WTC11 (cell line): ENCODE measurements at regions not wholly inside any gene's neighbourhood (a gene's known extent, or its start where the extent isn't known, plus 50 kb on each side); places are given as distances from the start of the nearest gene placed in this dataset.

ENCODE experiments used
- IRF2 ChIP-seq: sonication (generic); formaldehyde crosslinking; IDR thresholded peaks from 2 replicates; pipeline ENCODE4 v1.8.0; 2022; ENCODE audit warnings: low read depth, missing genetic modification reagents, borderline replicate concordance
- JUN ChIP-seq: sonication (generic); formaldehyde crosslinking; IDR thresholded peaks from 2 replicates; pipeline ENCODE4 v1.8.0; 2023; ENCODE audit warnings: mild to moderate bottlenecking, missing genetic modification reagents
- SOX15 ChIP-seq: fragments of 250-450 bp; sonication (Bioruptor Pico); IDR thresholded peaks from 2 replicates; pipeline ENCODE4 v1.9.0; 2021; ENCODE audit warnings: mild to moderate bottlenecking
- SP1 ChIP-seq: sonication (generic); formaldehyde crosslinking; conservative IDR thresholded peaks from 2 replicates; pipeline ENCODE4 v1.8.1; 2022; ENCODE audit warnings: missing genetic modification reagents
- ZNF263 ChIP-seq: sonication (generic); formaldehyde crosslinking; IDR thresholded peaks from 2 replicates; pipeline ENCODE4 v1.8.1; 2022; ENCODE audit warnings: low read depth, mild to moderate bottlenecking, moderate library complexity, missing genetic modification reagents
- TF ChIP-seq, protein P1 (sequence below): sonication (generic); formaldehyde crosslinking; conservative IDR thresholded peaks from 2 replicates; pipeline ENCODE4 v1.8.1; 2022; ENCODE audit warnings: mild to moderate bottlenecking, missing genetic modification reagents
- TF ChIP-seq, protein P2 (sequence below): sonication (generic); formaldehyde crosslinking; IDR thresholded peaks from 2 replicates; pipeline ENCODE4 v1.8.1; 2022; ENCODE audit warnings: mild to moderate bottlenecking, moderate library complexity, missing genetic modification reagents
- TF ChIP-seq, protein P3 (sequence below): fragments of 200-600 bp; IDR thresholded peaks from 2 replicates; pipeline ENCODE4 v1.8.0; 2022; ENCODE audit warnings: antibody characterized with exemption
- TF ChIP-seq, protein P4 (sequence below): sonication (generic); formaldehyde crosslinking; IDR thresholded peaks from 2 replicates; pipeline ENCODE4 v1.8.1; 2023; ENCODE audit warnings: mild to moderate bottlenecking, moderate library complexity, missing genetic modification reagents
- TF ChIP-seq, protein P5 (sequence below): sonication (generic); formaldehyde crosslinking; IDR thresholded peaks from 2 replicates; pipeline ENCODE4 v1.8.1; 2022; ENCODE audit warnings: low read depth, missing genetic modification reagents, borderline replicate concordance
- TF ChIP-seq, protein P6 (sequence below): sonication (generic); formaldehyde crosslinking; IDR thresholded peaks from 2 replicates; pipeline ENCODE4 v1.8.1; 2023; ENCODE audit warnings: mild to moderate bottlenecking, missing genetic modification reagents, moderate library complexity
- TF ChIP-seq, protein P7 (sequence below): sonication (generic); formaldehyde crosslinking; IDR thresholded peaks from 2 replicates; pipeline ENCODE4 v1.8.1; 2023; ENCODE audit warnings: mild to moderate bottlenecking, missing genetic modification reagents, moderate library complexity
- TF ChIP-seq, protein P8 (sequence below): sonication (generic); formaldehyde crosslinking; IDR thresholded peaks from 2 replicates; pipeline ENCODE4 v1.8.0; 2022; ENCODE audit warnings: mild to moderate bottlenecking, missing genetic modification reagents

DNA sequence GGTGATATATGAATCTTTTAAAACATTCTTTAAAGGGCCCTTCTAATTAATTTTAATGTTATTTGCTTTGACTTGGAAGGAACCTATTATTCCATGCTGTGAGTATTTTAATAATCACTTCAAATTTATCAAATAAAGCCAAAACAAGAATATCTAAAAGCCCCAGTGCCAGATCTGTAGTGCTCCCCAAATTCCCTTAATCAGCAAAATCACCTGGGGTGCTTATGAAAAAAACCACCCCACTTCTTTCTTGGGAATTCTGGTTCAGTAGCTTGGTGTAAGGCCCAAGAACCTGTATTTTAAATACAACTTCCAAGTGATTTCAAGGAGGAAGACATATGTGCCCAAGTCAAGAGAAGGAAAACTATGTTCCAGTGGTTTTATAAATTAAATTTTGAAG, 202.4 kb upstream of the OSR1 start:
- TF ChIP-seq, protein P1, sequence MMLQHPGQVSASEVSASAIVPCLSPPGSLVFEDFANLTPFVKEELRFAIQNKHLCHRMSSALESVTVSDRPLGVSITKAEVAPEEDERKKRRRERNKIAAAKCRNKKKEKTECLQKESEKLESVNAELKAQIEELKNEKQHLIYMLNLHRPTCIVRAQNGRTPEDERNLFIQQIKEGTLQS (CRISPR knock-in tag) = no peak
- no peak for TF ChIP-seq ZNF263 (CRISPR knock-in tag)
- TF ChIP-seq, protein P2, sequence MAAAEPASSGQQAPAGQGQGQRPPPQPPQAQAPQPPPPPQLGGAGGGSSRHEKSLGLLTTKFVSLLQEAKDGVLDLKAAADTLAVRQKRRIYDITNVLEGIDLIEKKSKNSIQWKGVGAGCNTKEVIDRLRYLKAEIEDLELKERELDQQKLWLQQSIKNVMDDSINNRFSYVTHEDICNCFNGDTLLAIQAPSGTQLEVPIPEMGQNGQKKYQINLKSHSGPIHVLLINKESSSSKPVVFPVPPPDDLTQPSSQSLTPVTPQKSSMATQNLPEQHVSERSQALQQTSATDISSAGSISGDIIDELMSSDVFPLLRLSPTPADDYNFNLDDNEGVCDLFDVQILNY = no peak
- TF ChIP-seq, protein P3, sequence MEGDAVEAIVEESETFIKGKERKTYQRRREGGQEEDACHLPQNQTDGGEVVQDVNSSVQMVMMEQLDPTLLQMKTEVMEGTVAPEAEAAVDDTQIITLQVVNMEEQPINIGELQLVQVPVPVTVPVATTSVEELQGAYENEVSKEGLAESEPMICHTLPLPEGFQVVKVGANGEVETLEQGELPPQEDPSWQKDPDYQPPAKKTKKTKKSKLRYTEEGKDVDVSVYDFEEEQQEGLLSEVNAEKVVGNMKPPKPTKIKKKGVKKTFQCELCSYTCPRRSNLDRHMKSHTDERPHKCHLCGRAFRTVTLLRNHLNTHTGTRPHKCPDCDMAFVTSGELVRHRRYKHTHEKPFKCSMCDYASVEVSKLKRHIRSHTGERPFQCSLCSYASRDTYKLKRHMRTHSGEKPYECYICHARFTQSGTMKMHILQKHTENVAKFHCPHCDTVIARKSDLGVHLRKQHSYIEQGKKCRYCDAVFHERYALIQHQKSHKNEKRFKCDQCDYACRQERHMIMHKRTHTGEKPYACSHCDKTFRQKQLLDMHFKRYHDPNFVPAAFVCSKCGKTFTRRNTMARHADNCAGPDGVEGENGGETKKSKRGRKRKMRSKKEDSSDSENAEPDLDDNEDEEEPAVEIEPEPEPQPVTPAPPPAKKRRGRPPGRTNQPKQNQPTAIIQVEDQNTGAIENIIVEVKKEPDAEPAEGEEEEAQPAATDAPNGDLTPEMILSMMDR = no peak
- no peak for TF ChIP-seq SP1
- TF ChIP-seq, protein P4, sequence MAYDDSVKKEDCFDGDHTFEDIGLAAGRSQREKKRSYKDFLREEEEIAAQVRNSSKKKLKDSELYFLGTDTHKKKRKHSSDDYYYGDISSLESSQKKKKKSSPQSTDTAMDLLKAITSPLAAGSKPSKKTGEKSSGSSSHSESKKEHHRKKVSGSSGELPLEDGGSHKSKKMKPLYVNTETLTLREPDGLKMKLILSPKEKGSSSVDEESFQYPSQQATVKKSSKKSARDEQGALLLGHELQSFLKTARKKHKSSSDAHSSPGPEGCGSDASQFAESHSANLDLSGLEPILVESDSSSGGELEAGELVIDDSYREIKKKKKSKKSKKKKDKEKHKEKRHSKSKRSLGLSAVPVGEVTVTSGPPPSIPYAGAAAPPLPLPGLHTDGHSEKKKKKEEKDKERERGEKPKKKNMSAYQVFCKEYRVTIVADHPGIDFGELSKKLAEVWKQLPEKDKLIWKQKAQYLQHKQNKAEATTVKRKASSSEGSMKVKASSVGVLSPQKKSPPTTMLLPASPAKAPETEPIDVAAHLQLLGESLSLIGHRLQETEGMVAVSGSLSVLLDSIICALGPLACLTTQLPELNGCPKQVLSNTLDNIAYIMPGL (CRISPR knock-in tag) = no peak
- TF ChIP-seq, protein P5, sequence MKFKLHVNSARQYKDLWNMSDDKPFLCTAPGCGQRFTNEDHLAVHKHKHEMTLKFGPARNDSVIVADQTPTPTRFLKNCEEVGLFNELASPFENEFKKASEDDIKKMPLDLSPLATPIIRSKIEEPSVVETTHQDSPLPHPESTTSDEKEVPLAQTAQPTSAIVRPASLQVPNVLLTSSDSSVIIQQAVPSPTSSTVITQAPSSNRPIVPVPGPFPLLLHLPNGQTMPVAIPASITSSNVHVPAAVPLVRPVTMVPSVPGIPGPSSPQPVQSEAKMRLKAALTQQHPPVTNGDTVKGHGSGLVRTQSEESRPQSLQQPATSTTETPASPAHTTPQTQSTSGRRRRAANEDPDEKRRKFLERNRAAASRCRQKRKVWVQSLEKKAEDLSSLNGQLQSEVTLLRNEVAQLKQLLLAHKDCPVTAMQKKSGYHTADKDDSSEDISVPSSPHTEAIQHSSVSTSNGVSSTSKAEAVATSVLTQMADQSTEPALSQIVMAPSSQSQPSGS (CRISPR knock-in tag) = no peak
- no peak for TF ChIP-seq SOX15
- no peak for TF ChIP-seq IRF2
- no peak for TF ChIP-seq JUN (CRISPR knock-in tag)
- TF ChIP-seq, protein P6, sequence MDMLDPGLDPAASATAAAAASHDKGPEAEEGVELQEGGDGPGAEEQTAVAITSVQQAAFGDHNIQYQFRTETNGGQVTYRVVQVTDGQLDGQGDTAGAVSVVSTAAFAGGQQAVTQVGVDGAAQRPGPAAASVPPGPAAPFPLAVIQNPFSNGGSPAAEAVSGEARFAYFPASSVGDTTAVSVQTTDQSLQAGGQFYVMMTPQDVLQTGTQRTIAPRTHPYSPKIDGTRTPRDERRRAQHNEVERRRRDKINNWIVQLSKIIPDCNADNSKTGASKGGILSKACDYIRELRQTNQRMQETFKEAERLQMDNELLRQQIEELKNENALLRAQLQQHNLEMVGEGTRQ (CRISPR knock-in tag) = no peak
- TF ChIP-seq, protein P7, sequence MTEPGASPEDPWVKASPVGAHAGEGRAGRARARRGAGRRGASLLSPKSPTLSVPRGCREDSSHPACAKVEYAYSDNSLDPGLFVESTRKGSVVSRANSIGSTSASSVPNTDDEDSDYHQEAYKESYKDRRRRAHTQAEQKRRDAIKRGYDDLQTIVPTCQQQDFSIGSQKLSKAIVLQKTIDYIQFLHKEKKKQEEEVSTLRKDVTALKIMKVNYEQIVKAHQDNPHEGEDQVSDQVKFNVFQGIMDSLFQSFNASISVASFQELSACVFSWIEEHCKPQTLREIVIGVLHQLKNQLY (CRISPR knock-in tag) = no peak
- TF ChIP-seq, protein P8, sequence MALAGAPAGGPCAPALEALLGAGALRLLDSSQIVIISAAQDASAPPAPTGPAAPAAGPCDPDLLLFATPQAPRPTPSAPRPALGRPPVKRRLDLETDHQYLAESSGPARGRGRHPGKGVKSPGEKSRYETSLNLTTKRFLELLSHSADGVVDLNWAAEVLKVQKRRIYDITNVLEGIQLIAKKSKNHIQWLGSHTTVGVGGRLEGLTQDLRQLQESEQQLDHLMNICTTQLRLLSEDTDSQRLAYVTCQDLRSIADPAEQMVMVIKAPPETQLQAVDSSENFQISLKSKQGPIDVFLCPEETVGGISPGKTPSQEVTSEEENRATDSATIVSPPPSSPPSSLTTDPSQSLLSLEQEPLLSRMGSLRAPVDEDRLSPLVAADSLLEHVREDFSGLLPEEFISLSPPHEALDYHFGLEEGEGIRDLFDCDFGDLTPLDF (CRISPR knock-in tag) = no peak
